ENCODE measurements at regions not wholly inside any gene's neighbourhood (a gene's known extent, or its start where the extent isn't known, plus 50 kb on each side); places are given as distances from the start of the nearest gene placed in this dataset.
"Not testable (repeated sequence)": the region's sequence is repeated elsewhere in the genome, so short reads cannot be mapped to it uniquely, and the experiment has no call there.

DNA sequence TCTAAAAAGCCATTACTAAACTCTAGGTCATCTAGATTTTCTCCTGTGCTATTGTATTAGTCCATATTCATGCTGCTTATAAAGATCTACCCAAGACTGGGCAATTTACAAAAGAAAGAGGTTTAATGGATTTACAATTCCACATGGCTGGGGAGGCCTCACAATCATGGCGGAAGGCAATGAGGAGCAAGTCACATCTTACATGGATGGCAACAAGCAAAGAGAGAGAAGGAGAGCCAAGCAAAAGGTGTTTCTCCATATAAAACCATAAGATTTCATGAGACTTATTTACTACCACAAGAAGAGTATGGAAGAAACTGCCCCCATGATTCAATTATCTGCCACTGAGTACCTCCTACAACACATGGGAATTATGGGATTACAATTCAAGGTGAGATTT lies 69.6 kb upstream of the CCDC6 start:
- not testable (repeated sequence) for H3K9me3 ChIP-seq (ENCODE audit: control insufficient read depth in 4 of 4, low read length in 3 of 4); DNase-seq (ENCODE audit: low spot score); H3K36me3 ChIP-seq (ENCODE audit: control insufficient read depth in 4 of 4, insufficient read depth in 3 of 4, low read depth in 1 of 4, low read length in 3 of 4); H3K4me1 ChIP-seq (ENCODE audit: control insufficient read depth in 4 of 4, insufficient read depth in 4 of 4, low read length in 3 of 4); H3K9ac ChIP-seq (ENCODE audit: low read depth in 1 of 2, low read length in 2 of 2); H3K27me3 ChIP-seq (ENCODE audit: control insufficient read depth in 4 of 4, insufficient read depth in 4 of 4, low read length in 3 of 4); H3K27ac ChIP-seq (ENCODE audit: low read depth in 1 of 2, low read length in 2 of 2); H3K4me3 ChIP-seq (ENCODE audit: low read depth in 1 of 3, low read length in 3 of 3)
- WGBS, result 94% methylated on average over 1 of the region's 1 CpG

DNA sequence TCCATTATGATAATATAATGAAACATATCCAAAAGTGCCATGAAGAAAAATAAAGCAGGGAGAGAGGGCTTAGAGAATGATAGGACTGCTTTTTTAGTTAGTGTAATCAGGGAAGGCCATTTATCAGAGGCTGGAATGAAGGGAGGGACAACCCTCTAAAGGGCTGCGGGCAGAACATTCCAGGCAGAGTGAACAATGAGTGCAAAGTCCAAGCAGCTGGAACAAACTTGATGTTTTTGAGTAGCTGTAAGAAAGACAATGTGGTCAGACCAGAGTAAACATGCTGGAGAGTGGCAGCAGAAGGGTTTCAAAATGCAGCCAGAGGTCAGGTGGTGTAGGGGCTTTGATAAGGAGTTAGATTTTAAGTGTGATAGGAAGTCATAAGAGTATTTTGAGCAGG lies 65.6 kb upstream of the CCDC6 start:
- H3K27ac ChIP-seq (ENCODE audit: low read depth in 1 of 2, low read length in 2 of 2), result no peak overlapping the region
- no peaks in the 10 kb centered on the region for H3K27me3 ChIP-seq (ENCODE audit: control insufficient read depth in 4 of 4, insufficient read depth in 4 of 4, low read length in 3 of 4)
- no peak for DNase-seq (ENCODE audit: low spot score)
- H3K4me1 ChIP-seq (ENCODE audit: control insufficient read depth in 4 of 4, insufficient read depth in 4 of 4, low read length in 3 of 4), result no peaks in the 10 kb centered on the region
- H3K9ac ChIP-seq (ENCODE audit: low read depth in 1 of 2, low read length in 2 of 2), result no peak overlapping the region
- 15% methylated on average over 1 of the region's 1 CpG for WGBS
- no peak overlapping the region for H3K4me3 ChIP-seq (ENCODE audit: low read depth in 1 of 3, low read length in 3 of 3)
- H3K36me3 ChIP-seq (ENCODE audit: control insufficient read depth in 4 of 4, insufficient read depth in 3 of 4, low read depth in 1 of 4, low read length in 3 of 4), result no peaks in the 10 kb centered on the region
- no peak for TF ChIP-seq RXRA (IDR thresholded peaks at IDR 0.05)
- TF ChIP-seq, protein P1, sequence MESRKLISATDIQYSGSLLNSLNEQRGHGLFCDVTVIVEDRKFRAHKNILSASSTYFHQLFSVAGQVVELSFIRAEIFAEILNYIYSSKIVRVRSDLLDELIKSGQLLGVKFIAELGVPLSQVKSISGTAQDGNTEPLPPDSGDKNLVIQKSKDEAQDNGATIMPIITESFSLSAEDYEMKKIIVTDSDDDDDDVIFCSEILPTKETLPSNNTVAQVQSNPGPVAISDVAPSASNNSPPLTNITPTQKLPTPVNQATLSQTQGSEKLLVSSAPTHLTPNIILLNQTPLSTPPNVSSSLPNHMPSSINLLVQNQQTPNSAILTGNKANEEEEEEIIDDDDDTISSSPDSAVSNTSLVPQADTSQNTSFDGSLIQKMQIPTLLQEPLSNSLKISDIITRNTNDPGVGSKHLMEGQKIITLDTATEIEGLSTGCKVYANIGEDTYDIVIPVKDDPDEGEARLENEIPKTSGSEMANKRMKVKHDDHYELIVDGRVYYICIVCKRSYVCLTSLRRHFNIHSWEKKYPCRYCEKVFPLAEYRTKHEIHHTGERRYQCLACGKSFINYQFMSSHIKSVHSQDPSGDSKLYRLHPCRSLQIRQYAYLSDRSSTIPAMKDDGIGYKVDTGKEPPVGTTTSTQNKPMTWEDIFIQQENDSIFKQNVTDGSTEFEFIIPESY (IDR thresholded peaks at IDR 0.05), result no peak
- TF ChIP-seq, protein P2, sequence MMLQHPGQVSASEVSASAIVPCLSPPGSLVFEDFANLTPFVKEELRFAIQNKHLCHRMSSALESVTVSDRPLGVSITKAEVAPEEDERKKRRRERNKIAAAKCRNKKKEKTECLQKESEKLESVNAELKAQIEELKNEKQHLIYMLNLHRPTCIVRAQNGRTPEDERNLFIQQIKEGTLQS (IDR thresholded peaks at IDR 0.05), result no peak
- no peak for TF ChIP-seq GABPA (IDR thresholded peaks at IDR 0.05 in 1 of 2, conservative IDR thresholded peaks at IDR 0.05 in 1 of 2)
- TF ChIP-seq YY1 (IDR thresholded peaks at IDR 0.05), result no peak
- no peak for TF ChIP-seq JUND (IDR thresholded peaks at IDR 0.05)
- TF ChIP-seq EGR1 (IDR thresholded peaks at IDR 0.05; ENCODE audit: low read depth in 2 of 2), result no peak
- peak; percentile 41 for TF ChIP-seq SP1 (IDR thresholded peaks at IDR 0.05)
- TF ChIP-seq HNF4G (IDR thresholded peaks at IDR 0.05), result peak; percentile 74
- TF ChIP-seq FOXA2 (IDR thresholded peaks at IDR 0.05), result peak; percentile 15
- TF ChIP-seq RAD21 (IDR thresholded peaks at IDR 0.05), result no peak
- TF ChIP-seq, protein P3, sequence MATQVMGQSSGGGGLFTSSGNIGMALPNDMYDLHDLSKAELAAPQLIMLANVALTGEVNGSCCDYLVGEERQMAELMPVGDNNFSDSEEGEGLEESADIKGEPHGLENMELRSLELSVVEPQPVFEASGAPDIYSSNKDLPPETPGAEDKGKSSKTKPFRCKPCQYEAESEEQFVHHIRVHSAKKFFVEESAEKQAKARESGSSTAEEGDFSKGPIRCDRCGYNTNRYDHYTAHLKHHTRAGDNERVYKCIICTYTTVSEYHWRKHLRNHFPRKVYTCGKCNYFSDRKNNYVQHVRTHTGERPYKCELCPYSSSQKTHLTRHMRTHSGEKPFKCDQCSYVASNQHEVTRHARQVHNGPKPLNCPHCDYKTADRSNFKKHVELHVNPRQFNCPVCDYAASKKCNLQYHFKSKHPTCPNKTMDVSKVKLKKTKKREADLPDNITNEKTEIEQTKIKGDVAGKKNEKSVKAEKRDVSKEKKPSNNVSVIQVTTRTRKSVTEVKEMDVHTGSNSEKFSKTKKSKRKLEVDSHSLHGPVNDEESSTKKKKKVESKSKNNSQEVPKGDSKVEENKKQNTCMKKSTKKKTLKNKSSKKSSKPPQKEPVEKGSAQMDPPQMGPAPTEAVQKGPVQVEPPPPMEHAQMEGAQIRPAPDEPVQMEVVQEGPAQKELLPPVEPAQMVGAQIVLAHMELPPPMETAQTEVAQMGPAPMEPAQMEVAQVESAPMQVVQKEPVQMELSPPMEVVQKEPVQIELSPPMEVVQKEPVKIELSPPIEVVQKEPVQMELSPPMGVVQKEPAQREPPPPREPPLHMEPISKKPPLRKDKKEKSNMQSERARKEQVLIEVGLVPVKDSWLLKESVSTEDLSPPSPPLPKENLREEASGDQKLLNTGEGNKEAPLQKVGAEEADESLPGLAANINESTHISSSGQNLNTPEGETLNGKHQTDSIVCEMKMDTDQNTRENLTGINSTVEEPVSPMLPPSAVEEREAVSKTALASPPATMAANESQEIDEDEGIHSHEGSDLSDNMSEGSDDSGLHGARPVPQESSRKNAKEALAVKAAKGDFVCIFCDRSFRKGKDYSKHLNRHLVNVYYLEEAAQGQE (IDR thresholded peaks at IDR 0.05), result no peak
- no peak for TF ChIP-seq TAF1 (conservative IDR thresholded peaks at IDR 0.05)
- TF ChIP-seq FOXA1 (IDR thresholded peaks at IDR 0.05), result no peak
- peak; percentile 47 to 65 for TF ChIP-seq HNF4A (conservative IDR thresholded peaks at IDR 0.05)
- TF ChIP-seq, protein P4, sequence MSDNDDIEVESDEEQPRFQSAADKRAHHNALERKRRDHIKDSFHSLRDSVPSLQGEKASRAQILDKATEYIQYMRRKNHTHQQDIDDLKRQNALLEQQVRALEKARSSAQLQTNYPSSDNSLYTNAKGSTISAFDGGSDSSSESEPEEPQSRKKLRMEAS (IDR thresholded peaks at IDR 0.05), result no peak
- TF ChIP-seq NR2F2 (IDR thresholded peaks at IDR 0.05), result no peak
- TF ChIP-seq, protein P5, sequence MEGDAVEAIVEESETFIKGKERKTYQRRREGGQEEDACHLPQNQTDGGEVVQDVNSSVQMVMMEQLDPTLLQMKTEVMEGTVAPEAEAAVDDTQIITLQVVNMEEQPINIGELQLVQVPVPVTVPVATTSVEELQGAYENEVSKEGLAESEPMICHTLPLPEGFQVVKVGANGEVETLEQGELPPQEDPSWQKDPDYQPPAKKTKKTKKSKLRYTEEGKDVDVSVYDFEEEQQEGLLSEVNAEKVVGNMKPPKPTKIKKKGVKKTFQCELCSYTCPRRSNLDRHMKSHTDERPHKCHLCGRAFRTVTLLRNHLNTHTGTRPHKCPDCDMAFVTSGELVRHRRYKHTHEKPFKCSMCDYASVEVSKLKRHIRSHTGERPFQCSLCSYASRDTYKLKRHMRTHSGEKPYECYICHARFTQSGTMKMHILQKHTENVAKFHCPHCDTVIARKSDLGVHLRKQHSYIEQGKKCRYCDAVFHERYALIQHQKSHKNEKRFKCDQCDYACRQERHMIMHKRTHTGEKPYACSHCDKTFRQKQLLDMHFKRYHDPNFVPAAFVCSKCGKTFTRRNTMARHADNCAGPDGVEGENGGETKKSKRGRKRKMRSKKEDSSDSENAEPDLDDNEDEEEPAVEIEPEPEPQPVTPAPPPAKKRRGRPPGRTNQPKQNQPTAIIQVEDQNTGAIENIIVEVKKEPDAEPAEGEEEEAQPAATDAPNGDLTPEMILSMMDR (IDR thresholded peaks at IDR 0.05; ENCODE audit: low read depth, low read length, missing input control), result no peak
- H3K9me3 ChIP-seq (ENCODE audit: control insufficient read depth in 4 of 4, low read length in 3 of 4), result peaks cover 0 to 3% (median 0%) of the 10 kb centered on the region in 4 donors
